K562 (cell line): ENCODE measurements at regions not wholly inside any gene's neighbourhood (a gene's known extent, or its start where the extent isn't known, plus 50 kb on each side); places are given as distances from the start of the nearest gene placed in this dataset.

Source experiments
- ATF7 ChIP-seq: fragments of 450-650 bp; IDR thresholded peaks from 2 replicates; pipeline ENCODE4 v1.7.1; 2014; ENCODE audit warnings: mild to moderate bottlenecking, moderate library complexity
- BACH1 ChIP-seq: fragments of 200-800 bp; sonication (Bioruptor generic); IDR thresholded peaks from 2 replicates; pipeline ENCODE4 v1.6.1; 2016; ENCODE audit warnings: missing genetic modification characterization, missing compliant biosample characterization
- CREM ChIP-seq: IDR thresholded peaks from 2 replicates; pipeline ENCODE4 v1.6.1; 2014; ENCODE audit warnings: antibody characterized with exemption, low read depth
- DEAF1 ChIP-seq: fragments of 450-650 bp; formaldehyde crosslinking; IDR thresholded peaks from 2 replicates; pipeline ENCODE4 v1.4.0; 2020; ENCODE audit warnings: mild to moderate bottlenecking, moderate library complexity
- ELF1 ChIP-seq: fragments of 200-800 bp; sonication (Bioruptor generic); IDR thresholded peaks from 2 replicates; pipeline ENCODE4 v1.6.1; 2016; ENCODE audit warnings: missing genetic modification characterization, missing compliant biosample characterization
- ETV1 ChIP-seq: fragments of 450-650 bp; conservative IDR thresholded peaks from 2 replicates; pipeline ENCODE4 v1.6.1; 2016; ENCODE audit warnings: missing genetic modification characterization, control low read depth, low read depth, missing compliant biosample characterization
- ETV5 ChIP-seq: sonication (generic); formaldehyde crosslinking; IDR thresholded peaks from 2 replicates; pipeline ENCODE4 v1.4.0; 2020; ENCODE audit warnings: low read depth, mild to moderate bottlenecking, missing genetic modification reagents
- HDAC6 ChIP-seq: IDR thresholded peaks from 2 replicates; pipeline ENCODE4 v1.6.1; 2012; ENCODE audit warnings: low read depth, mild to moderate bottlenecking, control low read depth, inconsistent platforms, low read length, moderate library complexity
- HIVEP1 ChIP-seq: fragments of 250-450 bp; sonication (Bioruptor Pico); IDR thresholded peaks from 2 replicates; pipeline ENCODE4 v1.4.0; 2020; ENCODE audit warnings: mild to moderate bottlenecking
- MBD1 ChIP-seq: fragments of 250-450 bp; sonication (Bioruptor Pico); IDR thresholded peaks from 2 replicates; pipeline ENCODE4 v1.8.0; 2022; ENCODE audit warnings: inconsistent platforms
- PTTG1 ChIP-seq: fragments of 450-650 bp; IDR thresholded peaks from 2 replicates; pipeline ENCODE4 v1.6.1; 2016; ENCODE audit warnings: low read depth, mild to moderate bottlenecking, missing genetic modification characterization, missing compliant biosample characterization
- RCOR1 ChIP-seq, 2 experiments: IDR thresholded peaks; 2 replicates each; pipeline ENCODE4 v1.6.1; 2012; ENCODE audit warnings: low read depth in 2 of 2, low read length in 2 of 2, borderline replicate concordance in 1 of 2, improper control_type of control experiment in 1 of 2
- SMARCC2 ChIP-seq: fragments of 450-650 bp; IDR thresholded peaks from 2 replicates; pipeline ENCODE4 v1.6.1; 2017; ENCODE audit warnings: antibody characterized with exemption, moderate library complexity, mild to moderate bottlenecking, low read depth
- TEAD2 ChIP-seq: fragments of 450-650 bp; IDR thresholded peaks from 2 replicates; pipeline ENCODE4 v1.6.1; 2016; ENCODE audit warnings: missing genetic modification characterization, control low read depth, missing compliant biosample characterization
- ZNF717 ChIP-seq: fragments of 250-450 bp; sonication (Bioruptor Pico); IDR thresholded peaks from 2 replicates; pipeline ENCODE4 v1.5.0; 2021
- ZNF76 ChIP-seq: fragments of 250-450 bp; sonication (Bioruptor Pico); IDR thresholded peaks from 2 replicates; pipeline ENCODE4 v1.4.0; 2020; ENCODE audit warnings: mild to moderate bottlenecking, moderate library complexity, borderline replicate concordance
- ZNF785 ChIP-seq: fragments of 250-450 bp; sonication (Bioruptor Pico); IDR thresholded peaks from 2 replicates; pipeline ENCODE4 v1.4.0; 2020; ENCODE audit warnings: mild to moderate bottlenecking
- TF ChIP-seq, protein P1 (sequence below), 2 experiments: fragments of 450-650 bp; formaldehyde crosslinking in 1 of 2; IDR thresholded peaks; 2 replicates each; pipeline versions ENCODE4 v1.4.0 to v1.6.1; 2014 to 2020; ENCODE audit warnings: mild to moderate bottlenecking in 2 of 2, borderline replicate concordance in 1 of 2, low read depth in 1 of 2

GRCh38 chr3:33942483-33943150, 144.2 kb downstream of the PDCD6IP start (continued):
- TF ChIP-seq DEAF1 (CRISPR knock-in tag) (no peak), MBD1 (CRISPR knock-in tag) (no peak), TEAD2 (tag) (no peak), CREM (peak; percentile 80), SMARCC2 (peak; percentile 97), ZNF76 (CRISPR knock-in tag) (no peak), HIVEP1 (CRISPR knock-in tag) (no peak), RCOR1 (IDR thresholded peaks at IDR 0.05; ENCODE audit: borderline replicate concordance in 1 of 2, low read depth in 2 of 2, low read length in 2 of 2) (peak in 1 of 2 experiments; percentile 67; a peak in 2 of 4 replicates), ELF1 (tag) (no peak), BACH1 (tag) (peak; percentile 50; the same call in 1 of the 2 replicates), PTTG1 (tag) (no peak), HDAC6 (no peak), ETV5 (CRISPR knock-in tag) (peak; percentile 64; the same call in 1 of the 2 replicates), ZNF717 (CRISPR knock-in tag) (no peak), ETV1 (tag) (no peak), ZNF785 (CRISPR knock-in tag) (no peak), ATF7 (peak; percentile 84)
- TF ChIP-seq, protein P1, sequence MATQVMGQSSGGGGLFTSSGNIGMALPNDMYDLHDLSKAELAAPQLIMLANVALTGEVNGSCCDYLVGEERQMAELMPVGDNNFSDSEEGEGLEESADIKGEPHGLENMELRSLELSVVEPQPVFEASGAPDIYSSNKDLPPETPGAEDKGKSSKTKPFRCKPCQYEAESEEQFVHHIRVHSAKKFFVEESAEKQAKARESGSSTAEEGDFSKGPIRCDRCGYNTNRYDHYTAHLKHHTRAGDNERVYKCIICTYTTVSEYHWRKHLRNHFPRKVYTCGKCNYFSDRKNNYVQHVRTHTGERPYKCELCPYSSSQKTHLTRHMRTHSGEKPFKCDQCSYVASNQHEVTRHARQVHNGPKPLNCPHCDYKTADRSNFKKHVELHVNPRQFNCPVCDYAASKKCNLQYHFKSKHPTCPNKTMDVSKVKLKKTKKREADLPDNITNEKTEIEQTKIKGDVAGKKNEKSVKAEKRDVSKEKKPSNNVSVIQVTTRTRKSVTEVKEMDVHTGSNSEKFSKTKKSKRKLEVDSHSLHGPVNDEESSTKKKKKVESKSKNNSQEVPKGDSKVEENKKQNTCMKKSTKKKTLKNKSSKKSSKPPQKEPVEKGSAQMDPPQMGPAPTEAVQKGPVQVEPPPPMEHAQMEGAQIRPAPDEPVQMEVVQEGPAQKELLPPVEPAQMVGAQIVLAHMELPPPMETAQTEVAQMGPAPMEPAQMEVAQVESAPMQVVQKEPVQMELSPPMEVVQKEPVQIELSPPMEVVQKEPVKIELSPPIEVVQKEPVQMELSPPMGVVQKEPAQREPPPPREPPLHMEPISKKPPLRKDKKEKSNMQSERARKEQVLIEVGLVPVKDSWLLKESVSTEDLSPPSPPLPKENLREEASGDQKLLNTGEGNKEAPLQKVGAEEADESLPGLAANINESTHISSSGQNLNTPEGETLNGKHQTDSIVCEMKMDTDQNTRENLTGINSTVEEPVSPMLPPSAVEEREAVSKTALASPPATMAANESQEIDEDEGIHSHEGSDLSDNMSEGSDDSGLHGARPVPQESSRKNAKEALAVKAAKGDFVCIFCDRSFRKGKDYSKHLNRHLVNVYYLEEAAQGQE (IDR thresholded peaks at IDR 0.05; ENCODE audit: borderline replicate concordance), result 0 out of 2 replicates have a peak, but pooled peaks have one; percentile 9
- TF ChIP-seq, protein P1 (CRISPR knock-in tag; IDR thresholded peaks at IDR 0.05; ENCODE audit: low read depth), result no peak
